Lower leg skin (tissue), 4 donors: ENCODE measurements at regions not wholly inside any gene's neighbourhood (a gene's known extent, or its start where the extent isn't known, plus 50 kb on each side); places are given as distances from the start of the nearest gene placed in this dataset.

ENCODE experiments used
- DNase-seq, 2 donors: peaks; one replicate each; pipeline ENCODE4 v3.0.0-alpha.2; 2019; ENCODE audit warnings: low spot score in 2 of 2
- H3K4me3 ChIP-seq: fragments of 200-600 bp; sonication (generic); 2 replicates; pipeline ENCODE4 v1.5.1; 2017; ENCODE audit warnings: mild to moderate bottlenecking, low read depth; ENCODE audit not compliant: poor library complexity, severe bottlenecking
- POLR2A ChIP-seq, 2 donors: fragments of 450-650 bp; IDR thresholded peaks; one replicate each; pipeline ENCODE4 v1.6.1; 2016 to 2017; ENCODE audit warnings: antibody characterized with exemption in 2 of 2, mild to moderate bottlenecking in 1 of 2, moderate library complexity in 1 of 2
- WGBS, 2 donors: methylation state at CpG; one replicate each; pipeline ENCODE4 v1.1.5; 2018; 5-methylcytosine and 5-hydroxymethylcytosine counted together
- intact Hi-C: fragments of 100-400 bp; cut with DNase I; formaldehyde crosslinking; loops from one replicate; pipeline ENCODE4 v1.15.0; 2023; ENCODE audit warnings: low total_unique reads
- TF ChIP-seq, protein P1 (sequence below), 3 donors: fragments of 450-650 bp; IDR thresholded peaks; one replicate each; pipeline ENCODE4 v1.5.1; 2016; ENCODE audit warnings: antibody characterized with exemption in 3 of 3, mild to moderate bottlenecking in 3 of 3, moderate library complexity in 2 of 3

DNA sequence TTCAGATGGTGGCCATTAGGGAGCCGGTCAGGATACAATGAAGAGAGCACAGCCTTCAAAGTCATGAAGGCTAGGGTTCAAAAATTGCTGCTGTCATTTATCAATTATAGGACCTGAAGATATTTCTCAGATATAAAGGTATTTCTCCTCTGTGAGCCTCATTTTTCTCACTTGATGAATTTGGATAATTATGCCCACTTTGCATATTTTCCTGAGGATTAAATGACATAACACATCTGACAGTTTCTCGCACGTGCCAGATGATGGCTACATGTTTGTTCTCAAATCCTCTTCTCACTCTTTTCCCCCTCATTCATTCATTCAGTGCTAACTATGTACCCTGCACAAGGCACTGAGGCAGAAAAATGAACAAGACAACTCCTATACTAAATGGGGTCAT lies 391.6 kb downstream of the INHBA start:
- H3K4me3 ChIP-seq, result no peak overlapping the region
- DNase-seq, result no peak
- 90% methylated on average over 3 of the region's 3 CpGs for WGBS, 2 donors
- no peak for TF ChIP-seq POLR2A (IDR thresholded peaks at IDR 0.05)
- TF ChIP-seq, protein P1, sequence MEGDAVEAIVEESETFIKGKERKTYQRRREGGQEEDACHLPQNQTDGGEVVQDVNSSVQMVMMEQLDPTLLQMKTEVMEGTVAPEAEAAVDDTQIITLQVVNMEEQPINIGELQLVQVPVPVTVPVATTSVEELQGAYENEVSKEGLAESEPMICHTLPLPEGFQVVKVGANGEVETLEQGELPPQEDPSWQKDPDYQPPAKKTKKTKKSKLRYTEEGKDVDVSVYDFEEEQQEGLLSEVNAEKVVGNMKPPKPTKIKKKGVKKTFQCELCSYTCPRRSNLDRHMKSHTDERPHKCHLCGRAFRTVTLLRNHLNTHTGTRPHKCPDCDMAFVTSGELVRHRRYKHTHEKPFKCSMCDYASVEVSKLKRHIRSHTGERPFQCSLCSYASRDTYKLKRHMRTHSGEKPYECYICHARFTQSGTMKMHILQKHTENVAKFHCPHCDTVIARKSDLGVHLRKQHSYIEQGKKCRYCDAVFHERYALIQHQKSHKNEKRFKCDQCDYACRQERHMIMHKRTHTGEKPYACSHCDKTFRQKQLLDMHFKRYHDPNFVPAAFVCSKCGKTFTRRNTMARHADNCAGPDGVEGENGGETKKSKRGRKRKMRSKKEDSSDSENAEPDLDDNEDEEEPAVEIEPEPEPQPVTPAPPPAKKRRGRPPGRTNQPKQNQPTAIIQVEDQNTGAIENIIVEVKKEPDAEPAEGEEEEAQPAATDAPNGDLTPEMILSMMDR (IDR thresholded peaks at IDR 0.05), result no peak
- intact Hi-C loops, result no loop called here

DNA sequence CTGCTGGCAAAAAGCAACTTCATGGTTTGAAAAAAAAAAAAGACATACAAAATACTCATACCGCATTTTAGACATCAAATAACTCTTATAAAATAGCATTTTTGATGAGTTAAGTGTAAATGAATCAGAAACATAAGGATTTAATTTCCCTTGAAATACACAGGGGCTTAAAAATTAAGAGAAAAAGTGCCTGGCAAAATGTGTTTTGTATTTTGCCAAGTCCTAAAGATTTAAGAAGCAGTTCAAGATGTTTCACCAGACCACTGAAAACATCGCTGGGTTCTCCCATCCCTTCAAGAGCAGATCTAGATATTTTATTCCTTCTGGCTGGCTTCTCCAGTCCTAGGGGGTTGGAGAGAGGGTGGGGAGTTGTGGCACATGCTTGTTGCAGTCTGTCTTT lies 396.4 kb downstream of the INHBA start:
- 58 to 65% methylated on average over 2 of the region's 2 CpGs for WGBS, 2 donors
- no peak overlapping the region for H3K4me3 ChIP-seq
- DNase-seq, result no peak
- TF ChIP-seq POLR2A (IDR thresholded peaks at IDR 0.05), result no peak
- TF ChIP-seq, protein P1 (IDR thresholded peaks at IDR 0.05), result no peak
- intact Hi-C loops, result no loop called here

DNA sequence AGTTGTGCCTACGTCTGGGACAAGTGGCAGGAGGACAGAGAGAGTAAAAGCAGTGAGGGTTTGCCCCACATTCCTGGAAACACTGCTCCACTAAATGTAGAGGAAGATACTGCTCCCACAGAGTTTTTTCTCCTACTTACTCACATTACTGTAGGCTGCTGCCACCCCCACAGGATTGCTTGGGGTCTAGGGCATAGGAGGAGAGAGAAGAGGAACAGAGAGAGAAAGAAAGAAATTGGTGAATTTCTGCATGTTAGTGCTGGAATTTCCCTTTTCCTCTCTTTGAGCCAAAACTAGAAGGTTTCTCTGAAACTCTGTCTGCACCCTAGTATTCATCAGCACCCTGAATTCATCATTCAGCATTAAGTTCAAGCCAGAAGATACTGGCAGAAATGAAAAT lies 397.9 kb downstream of the INHBA start:
- no peak for DNase-seq
- TF ChIP-seq POLR2A (IDR thresholded peaks at IDR 0.05), result no peak
- TF ChIP-seq, protein P1 (IDR thresholded peaks at IDR 0.05), result no peak
- intact Hi-C loops, result no loop called here
- 92 to 96% methylated on average over 1 of the region's 1 CpG for WGBS, 2 donors
- no peak overlapping the region for H3K4me3 ChIP-seq

DNA sequence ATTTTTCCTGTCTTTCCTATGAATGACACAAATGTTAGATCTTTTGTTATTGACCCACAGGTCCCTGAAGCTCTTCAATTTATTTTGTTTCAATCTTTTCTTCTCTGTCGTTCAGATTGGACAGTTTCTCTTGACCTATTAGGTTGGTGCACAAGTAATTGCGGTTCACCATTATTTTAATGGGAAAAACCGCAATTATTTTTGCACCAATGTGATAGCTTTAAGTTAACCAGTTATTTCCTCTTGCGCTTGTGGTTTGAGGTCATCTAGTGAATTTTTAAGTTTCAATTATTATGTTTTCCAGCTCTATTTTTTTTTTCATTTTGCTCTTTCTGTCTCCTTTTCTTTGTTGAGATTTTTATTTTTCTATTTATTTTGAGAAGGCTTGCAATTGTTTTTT lies 399.2 kb downstream of the INHBA start:
- TF ChIP-seq, protein P1 (IDR thresholded peaks at IDR 0.05), result no peak
- TF ChIP-seq POLR2A (IDR thresholded peaks at IDR 0.05), result no peak
- WGBS, 2 donors, result 92 to 93% methylated on average over 4 of the region's 4 CpGs
- no peak overlapping the region for H3K4me3 ChIP-seq
- intact Hi-C loops, result no loop called here
- DNase-seq, result no peak

DNA sequence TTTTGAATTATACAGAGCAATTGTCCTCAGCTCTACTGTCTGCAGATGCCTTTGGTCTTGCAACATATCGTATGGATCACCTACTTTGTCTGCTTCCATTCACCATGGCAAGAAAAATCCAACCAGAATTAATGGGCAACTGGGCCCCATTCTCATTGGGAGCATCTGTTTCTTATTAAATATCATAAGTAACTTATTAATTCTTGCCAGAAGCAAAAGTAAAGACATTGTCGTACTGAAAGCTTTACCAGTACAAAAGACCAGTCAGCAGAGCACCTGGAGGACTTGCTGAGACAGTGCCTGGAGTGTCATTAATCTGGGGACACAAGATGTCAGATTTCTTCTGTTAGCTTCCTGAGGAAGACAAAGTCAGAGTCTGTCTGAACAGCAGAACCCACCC lies 404.5 kb downstream of the INHBA start:
- intact Hi-C loops, result no loop called here
- no peak for TF ChIP-seq POLR2A (IDR thresholded peaks at IDR 0.05)
- TF ChIP-seq, protein P1 (IDR thresholded peaks at IDR 0.05), result no peak
- no peak overlapping the region for H3K4me3 ChIP-seq
- DNase-seq, result no peak
- 63 to 73% methylated on average over 2 of the region's 2 CpGs for WGBS, 2 donors

DNA sequence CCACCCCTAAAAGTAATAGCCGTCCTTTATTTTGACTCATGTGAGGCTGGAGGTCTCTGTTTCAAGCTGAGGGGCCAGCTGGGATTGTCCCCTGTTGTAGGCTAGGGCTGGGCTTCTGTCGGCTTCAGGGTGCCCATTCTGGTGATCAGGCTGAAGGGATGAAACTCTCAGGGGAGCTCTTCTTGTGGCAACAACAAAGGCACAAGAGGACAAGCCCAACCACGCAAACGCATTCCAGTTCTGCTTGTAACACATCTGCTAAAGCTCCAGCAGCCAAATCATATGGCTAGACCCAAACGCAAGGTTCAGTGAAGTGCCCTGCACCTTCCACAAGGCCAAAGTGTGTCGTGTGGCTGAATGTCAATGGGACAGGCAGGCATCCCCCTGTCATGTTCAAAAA lies 405.7 kb downstream of the INHBA start:
- no peak for DNase-seq
- intact Hi-C loops, result no loop called here
- no peak overlapping the region for H3K4me3 ChIP-seq
- TF ChIP-seq, protein P1 (IDR thresholded peaks at IDR 0.05), result no peak
- TF ChIP-seq POLR2A (IDR thresholded peaks at IDR 0.05), result no peak
- 64% methylated on average over 6 of the region's 6 CpGs for WGBS, 2 donors
